ENCODE measurements at regions not wholly inside any gene's neighbourhood (a gene's known extent, or its start where the extent isn't known, plus 50 kb on each side); places are given as distances from the start of the nearest gene placed in this dataset.
"Not testable (repeated sequence)": the region's sequence is repeated elsewhere in the genome, so short reads cannot be mapped to it uniquely, and the experiment has no call there.

- DNase-seq = no peak
Observed at GRCh38 chr16:60206516-60206915, 1472.4 kb upstream of the GOT2 start.

DNA sequence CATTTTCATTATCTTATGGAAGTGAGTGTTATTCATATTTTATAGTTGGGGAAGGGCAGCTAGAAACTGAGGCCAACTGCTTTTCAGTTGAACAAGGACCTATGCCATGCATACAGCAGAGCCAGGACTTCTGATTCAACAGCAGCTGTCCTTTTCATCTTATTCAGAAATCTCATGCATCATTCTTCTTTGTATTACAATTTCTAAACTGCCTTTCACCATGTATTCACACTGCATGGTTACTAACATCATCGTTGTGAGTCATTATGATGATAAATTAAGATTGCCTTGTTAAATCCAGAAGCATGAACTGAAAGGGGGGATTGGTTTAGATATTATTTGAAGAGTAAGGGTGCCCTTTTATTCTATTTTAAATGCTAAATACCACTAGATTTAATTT lies 1470.1 kb upstream of the GOT2 start:
- DNase-seq = no peak

- no peak for DNase-seq
Observed at GRCh38 chr16:60203525-60204124, 1469.5 kb upstream of the GOT2 start.

GRCh38 chr16:60200729-60201128 lies 1466.6 kb upstream of the GOT2 start:
- DNase-seq = not testable (repeated sequence)

DNA sequence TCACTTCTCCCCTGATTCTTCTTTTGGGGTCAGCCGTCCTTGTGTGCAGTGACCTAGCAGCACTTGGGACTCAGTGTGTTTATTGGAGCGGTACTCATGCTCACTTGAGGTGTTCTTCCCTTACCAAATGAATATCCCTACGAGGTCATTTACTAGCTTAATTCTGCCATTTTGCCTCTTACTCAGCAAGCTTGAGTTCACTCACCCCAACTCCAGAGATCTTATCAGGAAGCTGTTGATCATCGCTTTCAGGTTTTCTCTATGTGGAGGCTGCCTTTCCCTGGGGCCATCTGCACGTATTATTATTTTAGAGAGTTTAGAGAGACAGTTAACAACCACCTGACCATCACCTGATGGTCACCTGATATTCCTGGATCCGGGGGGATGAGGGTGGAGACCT lies 1466.0 kb upstream of the GOT2 start:
- DNase-seq = no peak

- no peak for DNase-seq
Observed at GRCh38 chr16:60199150-60199549, 1465.0 kb upstream of the GOT2 start.

GRCh38 chr16:60181536-60181935 lies 1447.4 kb upstream of the GOT2 start:
- no peak for DNase-seq

DNA sequence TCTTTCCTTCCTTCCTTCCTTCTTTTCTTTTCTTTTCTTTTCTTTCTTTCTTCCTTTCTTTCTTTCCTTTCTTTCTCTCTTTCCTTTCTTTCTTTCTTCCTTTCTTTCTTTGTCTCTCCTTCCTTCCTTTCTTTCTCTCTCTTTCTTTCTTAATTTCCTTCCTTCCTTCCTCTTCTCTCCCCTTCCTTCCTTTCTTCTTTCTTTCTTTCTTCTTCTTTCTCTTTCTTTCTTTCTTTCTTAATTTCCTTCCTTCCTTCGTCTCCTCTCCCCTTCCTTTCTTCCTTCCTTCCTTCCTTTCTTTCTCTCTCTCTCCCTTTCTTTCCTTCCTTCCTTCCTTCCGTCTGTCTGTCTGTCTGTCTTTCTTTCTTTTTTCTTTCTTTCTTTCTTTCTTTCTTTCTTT lies 1446.5 kb upstream of the GOT2 start:
- no peak for DNase-seq

DNA sequence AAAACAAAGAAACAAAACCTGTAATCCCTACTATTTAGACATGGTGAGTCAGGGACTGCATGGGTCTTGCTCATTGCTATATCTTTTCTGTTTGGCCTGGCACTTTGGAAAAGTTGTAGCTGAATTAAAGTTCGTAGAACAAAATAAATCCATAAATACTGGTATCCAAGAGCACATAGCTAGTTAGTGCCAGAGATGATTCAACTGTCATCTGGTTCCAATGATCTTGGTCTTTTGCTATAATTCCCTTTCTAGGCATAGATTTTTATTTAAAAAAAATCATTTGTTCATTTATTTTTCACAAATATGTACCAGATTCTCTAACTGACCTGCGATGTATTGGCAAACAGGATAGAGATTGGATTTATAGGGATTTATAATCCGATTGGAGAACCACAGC lies 1436.1 kb upstream of the GOT2 start:
- no peak for DNase-seq

DNA sequence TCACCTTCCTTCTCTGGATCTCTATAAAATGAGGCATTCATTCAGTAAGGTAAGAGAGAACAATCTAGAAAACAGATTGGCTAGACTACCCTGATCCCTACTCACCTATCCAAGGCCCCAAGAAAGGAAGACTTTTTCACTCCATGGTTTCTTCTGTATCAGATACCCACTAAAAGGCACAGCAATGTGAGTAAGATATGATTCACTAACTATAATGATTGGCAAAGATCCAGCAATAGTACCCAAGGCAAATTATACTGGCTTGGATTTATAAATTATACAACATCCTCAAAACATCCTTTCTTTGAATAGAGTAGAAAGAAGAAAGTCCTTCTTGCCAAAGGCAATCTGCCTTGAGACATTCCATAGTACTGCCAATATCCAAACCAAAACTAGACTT lies 1432.0 kb upstream of the GOT2 start:
- no peak for DNase-seq

- no peak for DNase-seq
Observed at GRCh38 chr16:60151987-60152386, 1417.9 kb upstream of the GOT2 start.

GRCh38 chr16:60150907-60151306 lies 1416.8 kb upstream of the GOT2 start:
- no peak for DNase-seq

DNA sequence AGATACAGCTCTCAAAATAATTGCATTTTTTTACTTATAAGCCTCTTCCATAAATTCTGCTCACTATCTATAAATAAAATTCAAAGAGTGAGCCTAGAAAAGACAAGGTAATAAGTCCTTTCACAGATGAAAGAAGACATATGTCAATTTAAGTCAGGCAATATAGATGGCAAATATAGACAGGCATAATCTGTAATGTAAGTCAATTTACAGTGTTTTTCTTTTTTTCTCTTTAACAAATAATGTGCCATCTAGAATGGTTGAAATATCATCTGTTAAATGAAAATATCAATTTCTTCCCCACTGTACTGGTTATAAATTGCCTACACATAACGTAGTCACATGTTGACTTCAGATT lies 1409.2 kb upstream of the GOT2 start:
- DNase-seq = no peak

DNA sequence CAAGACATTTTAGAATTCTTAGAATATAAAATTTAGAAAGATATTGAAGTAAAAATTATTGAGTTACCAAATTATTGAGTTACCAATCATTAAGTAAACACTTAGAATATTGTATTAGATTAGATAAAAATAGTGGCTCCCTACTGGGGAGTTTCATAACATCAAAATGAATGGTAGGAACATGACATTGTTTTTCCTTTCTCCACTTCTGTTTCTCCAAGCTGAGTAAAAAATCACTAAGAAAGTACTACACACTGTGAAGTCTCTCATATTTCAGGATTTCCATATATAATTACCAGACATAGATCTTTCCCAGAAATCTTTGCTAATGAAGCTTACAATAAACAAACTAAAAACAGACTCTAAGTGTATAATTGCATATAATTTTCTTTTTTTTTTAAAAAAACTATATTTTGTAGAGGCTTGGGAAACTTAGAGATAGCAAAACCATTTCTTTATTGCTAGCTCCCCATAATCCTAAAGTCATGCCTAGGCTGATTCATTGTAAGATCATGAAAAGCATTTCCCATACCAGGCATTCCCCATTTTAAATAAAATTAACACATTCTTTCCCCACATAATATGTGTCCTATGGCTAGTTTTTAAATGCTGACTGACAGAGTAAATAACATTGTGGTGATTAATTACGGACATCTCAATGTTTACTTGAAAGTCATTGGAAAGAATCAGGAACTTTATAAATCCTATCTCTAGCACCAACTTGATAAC lies 1408.7 kb upstream of the GOT2 start:
- no peak for DNase-seq

DNA sequence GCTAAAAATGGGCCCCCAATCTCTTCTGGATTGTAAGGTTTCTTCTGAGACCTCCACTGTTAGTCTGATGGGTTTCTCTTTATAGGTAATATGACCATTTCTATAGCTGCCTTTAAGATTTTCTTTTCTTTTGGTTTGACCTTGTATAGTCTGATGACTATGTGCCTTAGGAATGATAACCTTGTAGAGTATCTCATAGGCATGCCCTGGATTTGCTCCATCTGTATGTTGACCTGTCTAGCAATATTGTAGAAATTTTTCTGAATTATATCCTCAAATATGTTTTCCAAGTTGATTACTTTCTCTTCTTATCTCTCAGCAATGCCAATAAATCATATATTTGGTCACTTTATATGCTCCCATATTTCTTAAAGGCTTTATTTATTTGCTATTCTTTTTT lies 1403.8 kb upstream of the GOT2 start:
- no peak for DNase-seq

- DNase-seq = no peak
Observed at GRCh38 chr16:60127196-60127595, 1393.1 kb upstream of the GOT2 start.

DNA sequence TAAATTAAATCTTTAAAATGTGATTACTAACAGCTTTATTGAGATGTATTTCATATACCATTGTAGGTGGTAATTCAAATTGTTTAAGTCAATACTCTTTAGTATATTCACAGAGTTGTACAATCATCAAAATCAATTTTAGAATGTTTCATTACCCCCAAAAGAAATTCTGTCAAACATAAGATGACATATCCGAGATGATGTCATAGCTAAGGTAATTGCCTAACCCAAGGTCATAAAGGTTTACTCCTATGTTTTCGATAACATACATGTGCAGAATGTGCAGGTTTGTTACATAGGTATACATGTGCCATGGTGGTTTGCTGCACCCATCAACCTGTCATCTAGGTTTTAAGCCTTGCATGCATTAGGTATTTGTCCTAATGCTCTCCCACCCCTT lies 1392.0 kb upstream of the GOT2 start:
- not testable (repeated sequence) for DNase-seq

DNA sequence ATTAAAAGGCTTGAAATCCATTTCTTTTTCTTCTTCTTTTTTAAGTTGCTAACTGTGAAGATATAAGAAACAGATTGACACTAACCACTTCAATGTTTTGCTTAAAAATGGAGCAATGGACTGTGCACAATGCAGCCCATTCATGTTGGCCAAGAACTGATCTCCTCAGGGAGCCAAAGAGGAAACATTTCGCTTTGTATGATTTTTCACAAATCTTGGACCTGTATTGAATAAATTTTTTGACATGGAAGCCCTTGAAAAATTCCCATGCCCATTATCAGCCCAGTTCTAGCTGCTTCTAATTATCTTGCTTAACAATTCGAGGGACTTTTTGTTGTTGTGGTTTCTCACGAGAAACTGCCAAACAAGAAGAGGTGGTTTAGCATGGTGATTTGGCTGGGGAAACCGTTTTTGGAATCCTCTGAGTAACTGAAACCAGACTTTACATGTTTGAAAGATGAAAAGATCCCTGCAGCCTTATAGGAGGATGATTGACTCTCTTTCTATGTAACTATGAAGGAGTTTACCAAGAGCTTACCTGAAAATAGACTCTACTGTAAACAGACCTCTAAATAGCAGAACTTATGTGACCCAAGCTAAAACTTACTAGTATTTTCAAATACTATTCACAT lies 1389.4 kb upstream of the GOT2 start:
- no peak for DNase-seq

DNA sequence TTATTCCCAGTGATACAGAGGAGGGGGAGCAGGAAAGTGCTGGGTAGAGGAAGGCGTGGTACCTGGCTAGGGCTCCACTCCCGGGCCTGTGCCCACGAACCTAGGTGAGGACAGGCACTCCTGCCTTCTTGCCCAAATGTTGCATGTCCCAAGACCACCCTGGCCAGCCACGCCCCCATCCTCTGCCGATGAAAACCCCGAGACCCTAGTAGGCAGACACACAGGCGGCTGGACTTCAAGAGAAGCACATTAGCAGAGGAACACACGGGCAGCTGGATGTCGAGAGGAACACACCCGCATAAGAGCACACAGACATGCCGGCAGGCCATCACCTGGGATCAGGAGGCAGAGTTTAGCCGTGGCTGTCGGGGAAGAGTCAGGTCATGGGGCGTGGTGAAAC lies 1386.5 kb upstream of the GOT2 start:
- no peak for DNase-seq

GRCh38 chr16:60110531-60110930 lies 1376.4 kb upstream of the GOT2 start:
- DNase-seq = no peak

- DNase-seq = no peak
Observed at GRCh38 chr16:60107871-60108270, 1373.8 kb upstream of the GOT2 start.

GRCh38 chr16:60107437-60107836 lies 1373.3 kb upstream of the GOT2 start:
- no peak for DNase-seq

DNA sequence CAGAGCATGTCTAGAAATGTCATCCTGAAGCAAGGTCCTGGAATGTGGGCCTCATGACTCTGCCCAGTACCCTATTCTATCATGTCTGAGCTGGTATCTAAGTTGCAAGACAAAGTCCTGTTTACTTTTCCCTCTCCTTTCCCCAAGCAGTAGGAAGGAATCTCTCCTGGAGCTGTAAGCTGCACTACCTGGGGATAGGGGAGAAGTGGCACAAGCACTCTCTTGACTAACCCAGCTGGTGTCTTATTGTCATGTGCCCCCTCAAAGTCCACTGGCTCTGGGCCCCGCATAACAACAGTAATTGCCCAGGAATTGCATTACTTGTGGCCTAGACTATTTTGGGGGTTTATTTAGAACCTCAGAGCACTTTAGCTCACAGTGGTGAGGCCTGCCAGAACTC lies 1366.3 kb upstream of the GOT2 start:
- DNase-seq = no peak

DNA sequence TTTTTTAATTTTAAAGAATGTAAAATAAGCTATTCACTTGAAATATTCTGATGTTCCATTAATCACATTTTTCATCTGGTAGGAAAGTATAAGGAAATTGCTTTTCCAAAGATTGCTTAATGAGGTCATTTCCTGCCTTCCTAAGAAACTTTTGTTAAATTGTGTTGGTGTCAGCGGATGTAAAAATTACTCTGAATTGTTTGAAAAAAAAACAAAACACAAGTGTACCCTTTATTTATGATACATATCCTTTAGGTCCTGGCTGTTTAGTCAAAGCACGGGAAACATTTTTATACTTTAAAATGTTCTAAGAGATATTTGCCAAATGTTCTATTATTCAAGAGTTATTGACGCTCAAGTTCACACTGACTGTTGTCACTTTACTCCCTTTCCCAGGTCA lies 1357.4 kb upstream of the GOT2 start:
- no peak for DNase-seq

- DNase-seq = no peak
Observed at GRCh38 chr16:60091071-60091470, 1357.0 kb upstream of the GOT2 start.

Measured in T-helper 9 cell (primary cell).